NT2/D1 (cell line): ENCODE measurements at regions not wholly inside any gene's neighbourhood (a gene's known extent, or its start where the extent isn't known, plus 50 kb on each side); places are given as distances from the start of the nearest gene placed in this dataset.

Experiments used
- SUZ12 ChIP-seq: IDR thresholded peaks from 2 replicates; pipeline ENCODE4 v1.6.1; 2011; ENCODE audit not compliant: insufficient read length, insufficient read depth; ENCODE audit errors: extremely low read depth
- YY1 ChIP-seq: IDR thresholded peaks from 2 replicates; pipeline ENCODE4 v1.6.1; 2011; ENCODE audit not compliant: insufficient read length, insufficient read depth
- ZNF274 ChIP-seq: IDR thresholded peaks from 2 replicates; pipeline ENCODE4 v1.6.1; 2011; ENCODE audit warnings: mild to moderate bottlenecking, low read depth, low read length

DNA sequence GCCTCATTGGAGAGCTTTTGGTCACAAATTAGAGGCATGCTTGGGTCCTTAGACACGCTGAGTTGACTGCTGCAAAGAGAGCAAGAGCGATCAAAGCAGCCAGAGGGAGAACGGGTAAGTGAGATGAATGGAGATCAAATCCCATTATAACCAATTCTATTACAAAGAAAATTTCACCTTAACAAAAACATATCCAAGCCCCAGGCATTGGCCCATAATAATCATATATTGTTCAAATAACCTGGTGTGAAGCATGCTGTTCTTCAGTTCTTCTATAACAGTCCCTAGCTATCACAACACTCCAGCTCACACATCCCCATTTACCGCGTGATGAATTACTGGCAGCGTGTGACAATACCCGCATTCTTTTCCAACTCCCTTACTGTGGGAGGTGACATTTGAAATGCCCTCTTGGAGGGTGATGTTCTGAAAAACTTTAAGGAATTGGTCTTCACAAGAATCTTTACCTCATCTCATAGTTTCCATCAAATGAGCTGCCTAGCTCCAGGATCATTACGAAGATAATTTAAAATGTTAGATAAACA lies 156.1 kb upstream of the PLXNA4 start:
- TF ChIP-seq SUZ12 (no peak), YY1 (no peak), ZNF274 (no peak)
